T-helper 1 cell treated with Interleukin-12 subunit alpha and Interleukin-12 subunit beta and Interleukin-4 antibody, amounts not matched to agents 30 ng/mL and 1 ng/mL, for 36 hours (primary cell): ENCODE measurements at regions not wholly inside any gene's neighbourhood (a gene's known extent, or its start where the extent isn't known, plus 50 kb on each side); places are given as distances from the start of the nearest gene placed in this dataset.
"Not testable (repeated sequence)": the region's sequence is repeated elsewhere in the genome, so short reads cannot be mapped to it uniquely, and the experiment has no call there.

Source experiments
- intact Hi-C: fragments of 100-400 bp; cut with micrococcal nuclease; formaldehyde crosslinking; loops from one replicate; pipeline ENCODE4 v1.15.1; 2024

DNA sequence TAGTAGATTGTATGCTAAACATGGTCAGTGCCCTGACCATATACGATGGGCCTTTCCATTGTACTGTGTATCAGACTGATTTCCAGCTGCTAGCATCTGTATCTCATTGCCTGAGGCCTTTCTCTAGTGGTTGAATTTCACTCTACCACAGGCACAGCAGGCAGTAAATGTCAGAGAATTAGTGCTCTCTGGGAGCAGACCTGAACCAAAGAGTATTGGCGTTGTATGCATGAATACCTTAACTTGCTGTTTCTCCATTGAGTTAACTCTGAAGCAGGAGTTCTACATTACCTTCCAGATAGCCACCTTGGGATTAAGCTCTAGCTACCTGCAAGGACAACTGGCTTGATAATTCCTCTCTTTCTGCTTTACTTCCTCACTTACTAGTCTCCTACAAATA lies 439.2 kb upstream of the EPHA3 start:
- intact Hi-C loops = no loop called here

GRCh38 chr3:88671573-88671972 lies 435.8 kb upstream of the EPHA3 start:
- intact Hi-C loops = no loop called here

- intact Hi-C loops = no loop called here
Measured at GRCh38 chr3:88677298-88677697, 430.1 kb upstream of the EPHA3 start.

GRCh38 chr3:88678747-88679146 lies 428.7 kb upstream of the EPHA3 start:
- intact Hi-C loops = no loop called here

DNA sequence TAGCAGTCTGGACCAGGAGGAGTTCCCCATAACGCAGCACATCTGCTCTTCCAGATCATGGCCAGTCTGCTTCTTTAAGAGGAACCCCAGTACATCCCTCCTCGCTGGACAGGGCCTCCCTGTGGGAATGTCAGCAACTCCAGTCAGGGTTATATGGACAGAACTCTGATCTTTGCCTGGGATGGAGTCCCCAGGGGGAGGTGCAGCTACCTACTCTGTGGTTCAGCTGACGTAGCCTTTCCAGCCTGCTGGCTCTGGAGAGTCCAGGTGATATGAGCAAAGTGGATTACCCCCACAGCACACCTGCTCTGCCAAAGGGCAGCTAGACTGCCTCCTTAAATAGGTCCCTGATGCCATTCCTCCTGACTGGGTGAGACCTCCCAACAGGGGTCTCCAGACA lies 417.1 kb upstream of the EPHA3 start:
- intact Hi-C loops = no loop called here

- intact Hi-C loops = no loop called here
Measured at GRCh38 chr3:88691081-88691480, 416.3 kb upstream of the EPHA3 start.

DNA sequence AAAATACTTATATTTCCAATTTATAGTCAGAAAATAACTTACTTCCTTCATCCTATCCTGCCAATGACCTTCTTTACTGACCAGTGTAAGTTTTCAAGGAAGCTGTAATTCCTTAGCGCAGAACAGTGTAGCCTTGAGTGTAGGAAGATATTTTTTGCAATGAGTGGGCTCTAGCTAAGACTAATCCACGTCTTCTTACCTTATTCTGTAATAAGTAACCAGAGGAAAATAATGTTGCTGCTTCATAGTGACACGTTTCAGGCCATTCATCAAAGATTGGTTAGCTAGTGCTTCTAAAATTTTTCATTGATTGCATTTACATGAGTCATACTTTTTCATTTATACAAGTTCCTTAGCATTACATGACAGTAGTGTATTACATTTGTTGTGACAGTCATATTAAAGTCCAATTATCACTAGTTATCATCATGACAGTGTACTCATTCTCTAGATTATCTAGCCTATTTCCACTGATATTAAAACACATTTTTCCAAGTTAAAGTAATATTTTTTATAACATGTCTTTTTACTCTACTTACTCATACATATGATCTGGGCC lies 403.8 kb upstream of the EPHA3 start:
- intact Hi-C loops = no loop called here

GRCh38 chr3:88704338-88704737 lies 403.1 kb upstream of the EPHA3 start:
- intact Hi-C loops = no loop called here

DNA sequence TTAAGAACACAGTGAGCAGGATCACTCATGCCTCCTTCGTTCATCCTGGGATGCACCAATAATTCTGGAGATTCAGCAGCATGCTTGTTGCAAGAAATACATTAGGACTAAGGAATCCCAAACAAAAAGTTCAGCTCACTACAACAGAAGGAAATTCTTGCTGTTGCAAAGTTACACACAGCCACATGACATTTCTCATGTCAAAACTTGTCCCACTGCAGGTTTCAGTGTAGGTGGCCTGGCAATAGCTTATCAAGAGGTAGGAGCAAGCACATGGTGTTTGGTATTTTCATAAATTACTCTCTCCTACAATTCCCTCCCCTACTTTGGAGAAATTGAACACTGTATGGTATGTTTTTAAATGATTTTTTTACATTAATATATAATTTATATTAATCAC lies 399.6 kb upstream of the EPHA3 start:
- intact Hi-C loops = no loop called here

DNA sequence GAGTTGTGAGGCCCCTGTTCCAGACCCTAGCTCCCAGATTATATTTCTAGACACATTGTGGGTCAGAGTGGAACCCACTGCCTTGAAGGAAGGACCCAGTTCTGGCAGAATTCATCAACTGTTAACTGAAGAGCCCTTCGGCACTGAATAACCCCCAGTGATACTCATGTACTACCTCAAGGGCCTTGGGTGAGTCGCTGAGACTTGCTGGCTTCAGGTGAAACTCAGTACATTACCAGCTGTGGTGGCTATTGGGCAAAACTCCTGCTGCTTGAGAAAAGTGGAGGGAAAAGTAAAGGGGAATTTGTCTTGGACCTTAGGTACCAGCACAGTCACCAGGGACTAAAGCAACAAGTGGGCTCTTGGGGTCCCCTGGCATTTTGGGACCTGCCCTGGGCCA lies 394.9 kb upstream of the EPHA3 start:
- intact Hi-C loops = no loop called here

GRCh38 chr3:88713233-88713691 lies 394.2 kb upstream of the EPHA3 start:
- intact Hi-C loops = no loop called here

DNA sequence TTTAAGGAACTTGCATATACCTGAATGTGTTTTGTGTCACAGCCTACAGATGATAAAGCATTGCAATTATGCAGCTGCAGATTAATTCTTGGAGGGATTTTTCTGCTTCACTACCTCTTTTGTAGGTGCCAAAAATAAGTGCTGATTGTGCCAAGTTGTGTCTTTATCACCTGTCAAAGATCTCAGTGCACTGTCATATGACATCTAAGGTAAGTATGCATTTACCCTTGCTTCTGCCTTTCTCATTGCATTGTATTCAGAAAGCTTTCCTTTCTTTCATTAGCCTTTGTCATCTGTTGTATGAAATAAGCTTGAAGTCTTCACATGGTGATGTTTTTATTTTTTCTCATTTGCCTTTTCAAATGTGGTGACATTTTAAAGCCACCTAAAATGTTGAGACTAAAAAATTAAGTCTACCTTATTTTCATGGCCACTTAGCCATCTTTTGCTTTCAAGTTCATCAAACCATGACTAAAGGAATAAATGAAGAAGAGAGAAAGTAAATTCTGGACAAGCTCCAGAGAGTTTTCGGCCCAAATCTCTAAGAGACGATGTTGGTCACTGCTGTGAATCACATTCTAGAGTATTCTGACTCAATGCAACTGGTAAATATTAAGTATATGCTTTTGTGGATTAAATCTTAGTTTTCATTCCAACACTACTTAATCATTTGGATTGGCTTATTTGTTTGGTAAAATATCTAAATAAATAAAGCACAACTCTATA lies 381.8 kb upstream of the EPHA3 start:
- intact Hi-C loops = no loop called here

GRCh38 chr3:88732186-88732585 lies 375.2 kb upstream of the EPHA3 start:
- intact Hi-C loops = loop anchor here (10.0 kb wide), 1 partner anchor 53 kb away; no protein-coding TSS in a partner anchor

- intact Hi-C loops = no loop called here
Measured at GRCh38 chr3:88742106-88742505, 365.3 kb upstream of the EPHA3 start.

DNA sequence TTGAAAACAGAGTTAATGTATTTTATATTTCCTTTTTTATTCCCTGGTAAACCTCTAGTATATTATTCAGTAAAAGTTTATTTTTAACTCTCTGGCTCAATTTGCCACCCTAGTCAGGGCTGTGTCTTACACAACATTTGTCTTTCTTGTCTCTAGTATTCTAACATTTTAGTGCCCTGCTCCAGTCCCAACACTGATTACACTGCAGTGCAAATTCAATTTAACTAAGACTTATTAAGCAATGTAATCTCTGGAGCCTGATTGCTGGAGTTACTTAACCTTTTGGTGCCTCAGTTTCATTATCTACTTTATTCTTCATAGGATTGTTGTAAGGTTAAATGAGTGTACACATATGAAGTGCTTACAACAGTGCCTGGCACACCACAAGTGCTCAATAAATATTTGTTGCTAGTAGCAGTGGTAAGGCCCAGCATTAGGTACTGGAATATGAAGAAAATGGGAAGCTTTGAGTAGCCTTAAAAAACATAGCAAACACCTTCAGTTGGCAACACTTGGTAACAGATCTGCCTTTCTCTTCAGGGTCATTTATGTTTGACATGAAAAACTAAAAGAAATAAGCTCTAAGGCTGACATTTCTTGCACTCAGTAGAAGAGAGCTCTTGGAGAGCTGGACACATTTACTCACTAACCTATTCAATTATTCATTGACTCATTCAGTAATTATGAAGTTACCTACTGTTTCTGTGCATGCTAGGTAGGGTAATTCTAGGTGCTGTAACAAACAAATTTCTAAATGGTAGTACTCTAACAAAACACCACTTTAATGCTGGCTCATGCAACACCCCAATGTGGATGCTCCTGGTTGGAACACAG lies 364.5 kb upstream of the EPHA3 start:
- intact Hi-C loops = no loop called here

DNA sequence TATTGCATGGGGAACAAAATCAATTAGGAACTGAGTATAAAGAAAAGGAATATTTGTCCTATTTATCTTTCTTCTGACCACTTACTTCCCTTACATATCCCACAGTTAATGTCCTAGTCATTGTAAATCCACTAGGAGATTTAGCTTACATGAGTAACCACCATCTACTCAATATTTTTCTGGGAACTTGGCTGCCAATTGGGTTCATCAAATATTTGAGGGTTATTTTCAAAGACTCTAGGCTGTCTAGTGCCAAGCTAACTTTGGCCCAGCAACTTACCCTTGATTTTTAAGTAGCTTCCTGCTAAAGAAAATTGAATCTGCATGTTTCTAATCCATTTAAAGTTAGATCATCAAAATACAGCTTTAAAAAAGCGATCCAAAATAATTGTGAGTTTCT lies 362.5 kb upstream of the EPHA3 start:
- intact Hi-C loops = no loop called here

DNA sequence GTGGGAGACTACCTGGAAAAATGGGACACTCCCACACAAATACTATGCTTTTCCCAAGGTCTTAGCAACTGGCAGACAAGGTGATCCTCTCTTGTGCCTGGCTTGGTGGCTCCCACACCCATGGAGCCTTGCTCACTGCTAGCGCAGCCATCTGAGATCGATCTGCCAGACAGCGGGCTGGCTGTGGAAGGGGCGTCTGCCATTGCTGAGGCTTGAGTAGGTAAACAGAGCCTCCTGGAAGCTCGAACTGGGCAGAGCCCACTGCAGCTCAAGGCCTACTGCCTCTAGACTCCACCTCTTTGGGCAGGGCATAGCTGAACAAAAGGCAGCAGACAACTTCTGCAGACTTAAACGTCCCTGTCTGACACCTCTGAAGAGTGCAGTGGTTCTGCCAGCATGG lies 360.3 kb upstream of the EPHA3 start:
- intact Hi-C loops = not testable (repeated sequence)

DNA sequence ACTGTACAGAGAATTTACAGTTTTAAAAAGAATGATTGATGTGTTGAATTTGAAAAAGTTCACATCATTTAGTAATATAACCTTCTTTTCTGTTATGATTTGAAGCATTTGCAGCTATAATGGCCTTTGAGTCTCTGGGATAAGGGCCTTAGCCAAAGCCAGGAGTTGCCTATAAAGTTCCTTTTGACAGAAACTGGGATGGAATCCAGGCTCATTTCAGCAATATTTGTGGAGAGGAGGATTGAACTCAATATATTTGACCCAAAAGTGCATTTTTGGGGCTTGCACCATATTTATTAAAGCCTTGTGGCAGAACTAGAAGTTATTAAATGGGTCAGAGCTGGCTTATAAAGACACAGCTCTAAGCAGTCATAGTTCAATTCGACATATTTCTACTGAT lies 348.7 kb upstream of the EPHA3 start:
- intact Hi-C loops = no loop called here

DNA sequence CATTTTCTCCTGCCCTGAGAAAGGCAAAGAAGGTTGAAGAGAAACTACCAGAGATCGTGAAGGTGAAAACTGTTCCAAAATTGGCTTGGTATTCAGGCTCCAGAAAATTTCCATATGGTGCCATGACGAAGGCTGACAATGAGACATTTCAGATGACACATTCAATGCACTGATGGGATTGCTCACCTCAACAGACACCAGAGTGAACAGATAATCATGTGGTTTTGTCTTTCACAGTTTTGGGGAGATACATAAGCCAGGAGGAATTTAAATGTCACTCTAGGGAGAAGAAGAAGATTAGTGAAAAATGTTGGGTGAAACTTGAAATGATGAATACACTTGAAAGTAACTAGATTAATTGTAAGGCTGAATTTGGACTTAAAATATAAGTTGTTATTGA lies 339.7 kb upstream of the EPHA3 start:
- intact Hi-C loops = no loop called here

GRCh38 chr3:88773766-88774165 lies 333.7 kb upstream of the EPHA3 start:
- intact Hi-C loops = no loop called here

DNA sequence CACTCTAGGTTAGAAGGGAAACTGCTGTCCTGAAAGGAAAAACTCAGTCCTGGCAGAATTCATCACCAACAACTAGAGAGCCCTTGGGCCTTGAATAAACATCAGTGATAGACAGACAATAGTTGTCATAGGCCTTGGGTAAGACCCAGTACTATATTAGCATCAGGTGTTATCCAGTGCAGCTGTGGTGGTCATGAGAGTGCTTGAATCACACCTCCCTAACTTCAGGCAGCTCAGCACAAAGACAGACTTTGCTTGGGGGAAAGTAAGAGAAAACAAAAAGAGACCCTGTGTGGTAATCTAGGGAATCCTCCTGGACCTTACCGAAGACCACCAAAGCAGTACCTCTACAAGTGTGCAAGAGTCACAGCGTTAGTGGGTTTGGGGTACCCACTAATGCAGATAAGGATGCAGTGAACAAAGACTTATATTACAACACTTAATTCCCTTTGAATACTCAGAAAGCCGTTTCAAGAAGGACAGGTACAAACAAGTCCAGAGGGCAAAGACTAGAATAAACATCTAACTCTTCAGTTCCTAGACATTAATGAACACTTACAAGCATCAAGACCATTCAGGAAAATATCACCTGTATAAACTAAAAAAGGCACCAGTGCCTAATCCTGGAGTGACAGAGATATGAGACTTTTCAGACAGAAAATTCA lies 332.3 kb upstream of the EPHA3 start:
- intact Hi-C loops = no loop called here

GRCh38 chr3:88779482-88779881 lies 327.9 kb upstream of the EPHA3 start:
- intact Hi-C loops = no loop called here
